GM23248 (cell line): ENCODE measurements at regions not wholly inside any gene's neighbourhood (a gene's known extent, or its start where the extent isn't known, plus 50 kb on each side); places are given as distances from the start of the nearest gene placed in this dataset.

Source experiments
- EZH2 ChIP-seq: fragments of 200-600 bp; sonication (generic); IDR thresholded peaks from 2 replicates; pipeline ENCODE4 v1.6.1; 2018; ENCODE audit warnings: antibody characterized with exemption, mild to moderate bottlenecking; ENCODE audit not compliant: insufficient read depth, poor library complexity, severe bottlenecking
- EZH2phosphoT487 ChIP-seq: fragments of 200-600 bp; sonication (generic); IDR thresholded peaks from 2 replicates; pipeline ENCODE4 v1.6.1; 2018; ENCODE audit warnings: antibody characterized with exemption, moderate library complexity, mild to moderate bottlenecking, low read depth; ENCODE audit not compliant: insufficient read depth

DNA sequence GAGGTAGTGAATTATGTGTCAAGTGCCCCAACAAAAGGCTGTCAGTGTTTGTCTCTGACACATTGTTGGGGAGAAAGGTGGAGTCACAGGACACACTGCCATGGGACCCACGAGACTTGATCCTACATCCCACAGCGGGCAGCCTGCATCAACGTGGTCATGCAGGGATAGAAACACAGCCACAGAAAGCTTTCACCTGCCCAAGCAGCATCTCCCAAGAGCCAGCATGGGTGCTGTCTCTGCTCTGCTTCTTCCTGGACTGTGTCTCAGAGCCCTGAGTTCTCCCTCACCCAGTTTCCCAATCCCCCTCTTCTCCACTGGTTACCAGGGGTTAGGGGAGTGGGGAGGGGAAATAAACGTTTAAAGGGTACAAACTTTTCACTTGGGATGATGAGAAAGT is 97.2 kb downstream of the VPREB1 start:
- TF ChIP-seq EZH2: no peak
- no peak for TF ChIP-seq EZH2phosphoT487
